PC-3 (cell line): ENCODE measurements at regions not wholly inside any gene's neighbourhood (a gene's known extent, or its start where the extent isn't known, plus 50 kb on each side); places are given as distances from the start of the nearest gene placed in this dataset.

ENCODE experiments used
- CTCF ChIP-seq: fragments of 300-600 bp; sonication (generic); conservative IDR thresholded peaks from 2 replicates; pipeline ENCODE4 v1.5.1; 2017; ENCODE audit warnings: antibody characterized with exemption, low read depth, mild to moderate bottlenecking, low read length
- EZH2phosphoT487 ChIP-seq: fragments of 300-600 bp; sonication (generic); IDR thresholded peaks from 2 replicates; pipeline ENCODE4 v1.6.1; 2018; ENCODE audit warnings: mild to moderate bottlenecking, antibody characterized with exemption, low read length, borderline replicate concordance

GRCh38 chr16:85181739-85182129, 69.5 kb upstream of the CIBAR2 start:
- TF ChIP-seq CTCF (no peak), EZH2phosphoT487 (no peak)
